WTC11 (cell line): ENCODE measurements at regions not wholly inside any gene's neighbourhood (a gene's known extent, or its start where the extent isn't known, plus 50 kb on each side); places are given as distances from the start of the nearest gene placed in this dataset.

Source experiments
- ATAC-seq: fragments of 200-7000 bp; cut with Tn5 transposase; 2 replicates; pipeline ENCODE4 v1.10.0; 2021; ENCODE audit warnings: mild to moderate bottlenecking, moderate library complexity
- CTCF ChIA-PET: fragments of 300-600 bp; sonication (Branson Sonifier 250); formaldehyde crosslinking; loops from one replicate; lab custom pipeline; 2021; ENCODE audit warnings: antibody characterized with exemption; lab: Charles Lee
- POLR2A ChIA-PET: fragments of 350-600 bp; sonication (Branson Sonifier 250); formaldehyde crosslinking; loops from one replicate; lab custom pipeline; 2021; ENCODE audit warnings: antibody characterized with exemption; lab: Charles Lee
- DNase-seq: peaks from one replicate; pipeline ENCODE4 v3.0.0; 2021; ENCODE audit warnings: low spot score
- H3K27ac Mint-ChIP-seq: 2 replicates; pipeline ENCODE4 v1.8.0; 2021; ENCODE audit warnings: mixed read lengths
- H3K27me3 Mint-ChIP-seq: 2 replicates; pipeline ENCODE4 v1.8.0; 2021; ENCODE audit warnings: low read depth, mild to moderate bottlenecking, moderate library complexity, mixed read lengths
- H3K36me3 Mint-ChIP-seq: 2 replicates; pipeline ENCODE4 v1.8.0; 2021; ENCODE audit warnings: mixed read lengths
- H3K4me1 Mint-ChIP-seq: 2 replicates; pipeline ENCODE4 v1.8.0; 2022; ENCODE audit warnings: mixed read lengths
- H3K4me3 Mint-ChIP-seq: 2 replicates; pipeline ENCODE4 v1.8.0; 2021; ENCODE audit warnings: mild to moderate bottlenecking, moderate library complexity, mixed read lengths
- H3K9me3 Mint-ChIP-seq: 2 replicates; pipeline ENCODE4 v1.8.0; 2021; ENCODE audit warnings: mixed read lengths
- AFF4 ChIP-seq: sonication (generic); formaldehyde crosslinking; IDR thresholded peaks from 2 replicates; pipeline ENCODE4 v1.8.1; 2023; ENCODE audit warnings: mild to moderate bottlenecking, missing genetic modification reagents, borderline replicate concordance
- ATF1 ChIP-seq: sonication (generic); formaldehyde crosslinking; IDR thresholded peaks from 2 replicates; pipeline ENCODE4 v1.8.1; 2023; ENCODE audit warnings: mild to moderate bottlenecking, moderate library complexity, missing genetic modification reagents
- CDX4 ChIP-seq: fragments of 250-450 bp; sonication (Bioruptor Pico); IDR thresholded peaks from 2 replicates; pipeline ENCODE4 v1.9.0; 2021; ENCODE audit warnings: moderate library complexity, mild to moderate bottlenecking, inconsistent platforms, borderline replicate concordance
- E2F1 ChIP-seq: sonication (generic); formaldehyde crosslinking; IDR thresholded peaks from 2 replicates; pipeline ENCODE4 v1.8.0; 2022; ENCODE audit warnings: mild to moderate bottlenecking, missing genetic modification reagents
- E2F4 ChIP-seq: sonication (generic); formaldehyde crosslinking; IDR thresholded peaks from 2 replicates; pipeline ENCODE4 v1.8.1; 2022; ENCODE audit warnings: low read depth, mild to moderate bottlenecking, moderate library complexity, missing genetic modification reagents, borderline replicate concordance
- ESRRA ChIP-seq: sonication (generic); formaldehyde crosslinking; IDR thresholded peaks from 2 replicates; pipeline ENCODE4 v1.8.1; 2022; ENCODE audit warnings: mild to moderate bottlenecking, missing genetic modification reagents, borderline replicate concordance
- GABPB1 ChIP-seq: sonication (generic); formaldehyde crosslinking; IDR thresholded peaks from 2 replicates; pipeline ENCODE4 v1.8.1; 2023; ENCODE audit warnings: mild to moderate bottlenecking, missing genetic modification reagents
- IRF2 ChIP-seq: sonication (generic); formaldehyde crosslinking; IDR thresholded peaks from 2 replicates; pipeline ENCODE4 v1.8.0; 2022; ENCODE audit warnings: low read depth, missing genetic modification reagents, borderline replicate concordance
- JAZF1 ChIP-seq: fragments of 250-450 bp; sonication (Bioruptor Pico); IDR thresholded peaks from 2 replicates; pipeline ENCODE4 v1.9.0; 2021; ENCODE audit warnings: moderate library complexity, mild to moderate bottlenecking, inconsistent platforms
- MLX ChIP-seq: sonication (generic); formaldehyde crosslinking; IDR thresholded peaks from 2 replicates; pipeline ENCODE4 v1.8.1; 2023; ENCODE audit warnings: mild to moderate bottlenecking, missing genetic modification reagents, moderate library complexity
- TCF7 ChIP-seq: sonication (generic); formaldehyde crosslinking; IDR thresholded peaks from 2 replicates; pipeline ENCODE4 v1.8.0; 2022; ENCODE audit warnings: mild to moderate bottlenecking, low read depth, missing genetic modification reagents, moderate library complexity
- TEAD1 ChIP-seq: sonication (generic); formaldehyde crosslinking; IDR thresholded peaks from 2 replicates; pipeline ENCODE4 v1.8.0; 2022; ENCODE audit warnings: mild to moderate bottlenecking, missing genetic modification reagents
- ZNF317 ChIP-seq: sonication (generic); formaldehyde crosslinking; IDR thresholded peaks from 2 replicates; pipeline ENCODE4 v1.8.1; 2023; ENCODE audit warnings: low read depth, mild to moderate bottlenecking, moderate library complexity, missing genetic modification reagents, borderline replicate concordance
- ZNF396 ChIP-seq: fragments of 250-450 bp; sonication (Bioruptor Pico); IDR thresholded peaks from 2 replicates; pipeline ENCODE4 v1.8.0; 2021; ENCODE audit warnings: mild to moderate bottlenecking, moderate library complexity, borderline replicate concordance
- ZSCAN18 ChIP-seq: fragments of 250-450 bp; sonication (Bioruptor Pico); IDR thresholded peaks from 2 replicates; pipeline ENCODE4 v2.1.2; 2022; ENCODE audit warnings: mild to moderate bottlenecking, moderate library complexity
- TF ChIP-seq, protein P1 (sequence below): sonication (generic); formaldehyde crosslinking; IDR thresholded peaks from 2 replicates; pipeline ENCODE4 v1.8.0; 2022; ENCODE audit warnings: mild to moderate bottlenecking, missing genetic modification reagents
- TF ChIP-seq, protein P2 (sequence below): sonication (generic); formaldehyde crosslinking; IDR thresholded peaks from 2 replicates; pipeline ENCODE4 v1.8.0; 2023; ENCODE audit warnings: missing genetic modification reagents, mild to moderate bottlenecking, borderline replicate concordance
- TF ChIP-seq, protein P3 (sequence below): sonication (generic); formaldehyde crosslinking; IDR thresholded peaks from 2 replicates; pipeline ENCODE4 v1.8.1; 2022; ENCODE audit warnings: mild to moderate bottlenecking, moderate library complexity, missing genetic modification reagents
- TF ChIP-seq, protein P4 (sequence below): sonication (generic); formaldehyde crosslinking; IDR thresholded peaks from 2 replicates; pipeline ENCODE4 v1.8.1; 2022; ENCODE audit warnings: low read depth, missing genetic modification reagents, borderline replicate concordance

- H3K27ac Mint-ChIP-seq = no peak overlapping the region
- no peaks in the 10 kb centered on the region for H3K27me3 Mint-ChIP-seq
- POLR2A ChIA-PET = no interaction called here
- TF ChIP-seq CDX4 (CRISPR knock-in tag) (no peak), MLX (no peak), ZSCAN18 (CRISPR knock-in tag) (no peak), ESRRA (CRISPR knock-in tag) (no peak), ZNF317 (CRISPR knock-in tag) (no peak), GABPB1 (CRISPR knock-in tag) (no peak), ATF1 (CRISPR knock-in tag) (no peak), AFF4 (CRISPR knock-in tag) (no peak), IRF2 (CRISPR knock-in tag) (no peak), TCF7 (CRISPR knock-in tag) (no peak), E2F4 (CRISPR knock-in tag) (no peak), E2F1 (CRISPR knock-in tag) (no peak), ZNF396 (CRISPR knock-in tag) (no peak), TEAD1 (CRISPR knock-in tag) (no peak), JAZF1 (CRISPR knock-in tag) (no peak)
- TF ChIP-seq, protein P1, sequence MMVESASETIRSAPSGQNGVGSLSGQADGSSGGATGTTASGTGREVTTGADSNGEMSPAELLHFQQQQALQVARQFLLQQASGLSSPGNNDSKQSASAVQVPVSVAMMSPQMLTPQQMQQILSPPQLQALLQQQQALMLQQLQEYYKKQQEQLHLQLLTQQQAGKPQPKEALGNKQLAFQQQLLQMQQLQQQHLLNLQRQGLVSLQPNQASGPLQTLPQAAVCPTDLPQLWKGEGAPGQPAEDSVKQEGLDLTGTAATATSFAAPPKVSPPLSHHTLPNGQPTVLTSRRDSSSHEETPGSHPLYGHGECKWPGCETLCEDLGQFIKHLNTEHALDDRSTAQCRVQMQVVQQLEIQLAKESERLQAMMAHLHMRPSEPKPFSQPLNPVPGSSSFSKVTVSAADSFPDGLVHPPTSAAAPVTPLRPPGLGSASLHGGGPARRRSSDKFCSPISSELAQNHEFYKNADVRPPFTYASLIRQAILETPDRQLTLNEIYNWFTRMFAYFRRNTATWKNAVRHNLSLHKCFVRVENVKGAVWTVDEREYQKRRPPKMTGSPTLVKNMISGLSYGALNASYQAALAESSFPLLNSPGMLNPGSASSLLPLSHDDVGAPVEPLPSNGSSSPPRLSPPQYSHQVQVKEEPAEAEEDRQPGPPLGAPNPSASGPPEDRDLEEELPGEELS (CRISPR knock-in tag) = no peak
- TF ChIP-seq, protein P2, sequence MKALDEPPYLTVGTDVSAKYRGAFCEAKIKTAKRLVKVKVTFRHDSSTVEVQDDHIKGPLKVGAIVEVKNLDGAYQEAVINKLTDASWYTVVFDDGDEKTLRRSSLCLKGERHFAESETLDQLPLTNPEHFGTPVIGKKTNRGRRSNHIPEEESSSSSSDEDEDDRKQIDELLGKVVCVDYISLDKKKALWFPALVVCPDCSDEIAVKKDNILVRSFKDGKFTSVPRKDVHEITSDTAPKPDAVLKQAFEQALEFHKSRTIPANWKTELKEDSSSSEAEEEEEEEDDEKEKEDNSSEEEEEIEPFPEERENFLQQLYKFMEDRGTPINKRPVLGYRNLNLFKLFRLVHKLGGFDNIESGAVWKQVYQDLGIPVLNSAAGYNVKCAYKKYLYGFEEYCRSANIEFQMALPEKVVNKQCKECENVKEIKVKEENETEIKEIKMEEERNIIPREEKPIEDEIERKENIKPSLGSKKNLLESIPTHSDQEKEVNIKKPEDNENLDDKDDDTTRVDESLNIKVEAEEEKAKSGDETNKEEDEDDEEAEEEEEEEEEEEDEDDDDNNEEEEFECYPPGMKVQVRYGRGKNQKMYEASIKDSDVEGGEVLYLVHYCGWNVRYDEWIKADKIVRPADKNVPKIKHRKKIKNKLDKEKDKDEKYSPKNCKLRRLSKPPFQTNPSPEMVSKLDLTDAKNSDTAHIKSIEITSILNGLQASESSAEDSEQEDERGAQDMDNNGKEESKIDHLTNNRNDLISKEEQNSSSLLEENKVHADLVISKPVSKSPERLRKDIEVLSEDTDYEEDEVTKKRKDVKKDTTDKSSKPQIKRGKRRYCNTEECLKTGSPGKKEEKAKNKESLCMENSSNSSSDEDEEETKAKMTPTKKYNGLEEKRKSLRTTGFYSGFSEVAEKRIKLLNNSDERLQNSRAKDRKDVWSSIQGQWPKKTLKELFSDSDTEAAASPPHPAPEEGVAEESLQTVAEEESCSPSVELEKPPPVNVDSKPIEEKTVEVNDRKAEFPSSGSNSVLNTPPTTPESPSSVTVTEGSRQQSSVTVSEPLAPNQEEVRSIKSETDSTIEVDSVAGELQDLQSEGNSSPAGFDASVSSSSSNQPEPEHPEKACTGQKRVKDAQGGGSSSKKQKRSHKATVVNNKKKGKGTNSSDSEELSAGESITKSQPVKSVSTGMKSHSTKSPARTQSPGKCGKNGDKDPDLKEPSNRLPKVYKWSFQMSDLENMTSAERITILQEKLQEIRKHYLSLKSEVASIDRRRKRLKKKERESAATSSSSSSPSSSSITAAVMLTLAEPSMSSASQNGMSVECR (CRISPR knock-in tag) = no peak
- TF ChIP-seq, protein P3, sequence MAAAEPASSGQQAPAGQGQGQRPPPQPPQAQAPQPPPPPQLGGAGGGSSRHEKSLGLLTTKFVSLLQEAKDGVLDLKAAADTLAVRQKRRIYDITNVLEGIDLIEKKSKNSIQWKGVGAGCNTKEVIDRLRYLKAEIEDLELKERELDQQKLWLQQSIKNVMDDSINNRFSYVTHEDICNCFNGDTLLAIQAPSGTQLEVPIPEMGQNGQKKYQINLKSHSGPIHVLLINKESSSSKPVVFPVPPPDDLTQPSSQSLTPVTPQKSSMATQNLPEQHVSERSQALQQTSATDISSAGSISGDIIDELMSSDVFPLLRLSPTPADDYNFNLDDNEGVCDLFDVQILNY (CRISPR knock-in tag) = no peak
- TF ChIP-seq, protein P4, sequence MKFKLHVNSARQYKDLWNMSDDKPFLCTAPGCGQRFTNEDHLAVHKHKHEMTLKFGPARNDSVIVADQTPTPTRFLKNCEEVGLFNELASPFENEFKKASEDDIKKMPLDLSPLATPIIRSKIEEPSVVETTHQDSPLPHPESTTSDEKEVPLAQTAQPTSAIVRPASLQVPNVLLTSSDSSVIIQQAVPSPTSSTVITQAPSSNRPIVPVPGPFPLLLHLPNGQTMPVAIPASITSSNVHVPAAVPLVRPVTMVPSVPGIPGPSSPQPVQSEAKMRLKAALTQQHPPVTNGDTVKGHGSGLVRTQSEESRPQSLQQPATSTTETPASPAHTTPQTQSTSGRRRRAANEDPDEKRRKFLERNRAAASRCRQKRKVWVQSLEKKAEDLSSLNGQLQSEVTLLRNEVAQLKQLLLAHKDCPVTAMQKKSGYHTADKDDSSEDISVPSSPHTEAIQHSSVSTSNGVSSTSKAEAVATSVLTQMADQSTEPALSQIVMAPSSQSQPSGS (CRISPR knock-in tag) = no peak
These were observed 402.0 kb downstream of the PTPRU start for GRCh38 chr1:29638281-29638680.

More at GRCh38 chr1:29638281-29638680, 402.0 kb downstream of the PTPRU start:
- H3K4me1 Mint-ChIP-seq = no peaks in the 10 kb centered on the region
- ATAC-seq = no peak
- no peak overlapping the region for H3K4me3 Mint-ChIP-seq
- no peak for DNase-seq
- CTCF ChIA-PET = no interaction called here
- H3K9me3 Mint-ChIP-seq = no peaks in the 10 kb centered on the region
- H3K36me3 Mint-ChIP-seq = no peaks in the 10 kb centered on the region
